HG03039 (cell line): ENCODE measurements at regions not wholly inside any gene's neighbourhood (a gene's known extent, or its start where the extent isn't known, plus 50 kb on each side); places are given as distances from the start of the nearest gene placed in this dataset.

Experiments
- ATAC-seq: cut with Tn5 transposase; IDR thresholded peaks from one replicate; pipeline ENCODE4 v1.9.1; 2021; ENCODE audit warnings: mild to moderate bottlenecking, moderate library complexity; ENCODE audit not compliant: unreplicated experiment

DNA sequence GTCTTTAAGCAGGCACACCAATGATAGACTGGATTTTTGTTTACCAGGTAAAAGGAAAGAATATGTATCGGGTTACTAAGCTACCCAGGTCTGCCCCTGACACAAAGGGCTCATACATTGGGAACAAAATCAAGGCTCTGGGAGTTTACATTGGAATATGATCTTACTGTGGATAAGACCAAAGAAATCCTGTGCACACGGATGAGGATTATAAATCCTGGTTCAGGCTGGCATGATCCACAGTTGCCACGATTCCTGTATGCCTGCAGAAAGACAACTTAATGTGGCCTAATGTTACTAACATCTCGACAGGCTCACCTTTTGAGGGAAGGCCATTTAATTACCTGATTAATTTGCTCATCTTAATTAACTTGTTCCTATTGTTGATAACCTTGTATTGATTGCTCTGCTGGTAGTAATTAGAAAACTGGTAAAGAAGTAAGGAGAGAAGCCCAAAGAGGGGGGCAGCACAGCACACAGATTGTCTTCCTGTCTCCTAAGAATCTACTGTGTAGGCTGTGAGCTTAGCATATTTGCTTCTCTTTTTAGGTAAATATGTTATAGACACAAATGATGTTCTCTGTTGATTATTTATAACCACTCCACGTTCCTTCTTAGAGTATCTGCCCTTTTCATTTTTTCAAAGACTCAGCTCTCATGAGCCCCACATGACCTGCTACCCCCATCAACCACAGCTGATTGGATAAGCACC, 51.0 kb upstream of the TOX3 start:
- ATAC-seq: no peak

DNA sequence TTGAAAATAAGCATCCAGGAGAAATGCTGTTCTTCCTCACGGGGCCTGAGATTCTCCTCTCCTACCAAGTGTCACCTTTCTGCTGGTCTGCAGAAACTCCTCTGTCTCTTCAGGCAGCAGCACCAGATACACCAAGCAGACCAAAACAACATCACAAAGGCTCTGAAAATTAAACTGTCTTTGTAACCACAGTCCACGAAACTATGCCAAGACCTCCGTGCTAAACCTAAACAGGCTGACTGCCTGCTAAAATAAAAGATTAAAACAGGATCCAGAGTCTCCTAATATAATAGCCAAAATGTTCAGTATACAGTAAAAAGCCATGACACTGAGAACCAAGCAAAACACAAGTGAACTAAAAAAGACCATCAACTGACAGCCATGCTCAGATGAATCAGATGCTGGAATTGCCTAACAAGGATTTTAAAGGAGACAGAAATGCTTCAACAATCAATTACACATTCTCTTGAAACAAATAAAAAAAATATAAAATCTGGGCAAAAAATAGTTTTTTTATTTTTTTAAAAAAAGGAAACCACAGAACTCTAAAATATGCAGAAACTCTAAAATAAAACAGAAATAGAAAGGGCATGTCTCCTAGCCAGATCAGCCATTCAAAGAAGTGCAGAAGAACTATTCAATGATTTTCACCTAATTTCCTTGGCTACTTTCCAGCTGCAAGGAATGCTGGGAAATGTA, 50.3 kb upstream of the TOX3 start:
- no peak for ATAC-seq
